NCI-H526 treated with DMSO at 0.1 percent for 48 hours (cell line): ENCODE measurements at regions not wholly inside any gene's neighbourhood (a gene's known extent, or its start where the extent isn't known, plus 50 kb on each side); places are given as distances from the start of the nearest gene placed in this dataset.
"Not testable (repeated sequence)": the region's sequence is repeated elsewhere in the genome, so short reads cannot be mapped to it uniquely, and the experiment has no call there.

Experiments used
- DNase-seq: peaks from one replicate; lab custom pipeline; 2025; lab: John Stamatoyannopoulos, UW

DNA sequence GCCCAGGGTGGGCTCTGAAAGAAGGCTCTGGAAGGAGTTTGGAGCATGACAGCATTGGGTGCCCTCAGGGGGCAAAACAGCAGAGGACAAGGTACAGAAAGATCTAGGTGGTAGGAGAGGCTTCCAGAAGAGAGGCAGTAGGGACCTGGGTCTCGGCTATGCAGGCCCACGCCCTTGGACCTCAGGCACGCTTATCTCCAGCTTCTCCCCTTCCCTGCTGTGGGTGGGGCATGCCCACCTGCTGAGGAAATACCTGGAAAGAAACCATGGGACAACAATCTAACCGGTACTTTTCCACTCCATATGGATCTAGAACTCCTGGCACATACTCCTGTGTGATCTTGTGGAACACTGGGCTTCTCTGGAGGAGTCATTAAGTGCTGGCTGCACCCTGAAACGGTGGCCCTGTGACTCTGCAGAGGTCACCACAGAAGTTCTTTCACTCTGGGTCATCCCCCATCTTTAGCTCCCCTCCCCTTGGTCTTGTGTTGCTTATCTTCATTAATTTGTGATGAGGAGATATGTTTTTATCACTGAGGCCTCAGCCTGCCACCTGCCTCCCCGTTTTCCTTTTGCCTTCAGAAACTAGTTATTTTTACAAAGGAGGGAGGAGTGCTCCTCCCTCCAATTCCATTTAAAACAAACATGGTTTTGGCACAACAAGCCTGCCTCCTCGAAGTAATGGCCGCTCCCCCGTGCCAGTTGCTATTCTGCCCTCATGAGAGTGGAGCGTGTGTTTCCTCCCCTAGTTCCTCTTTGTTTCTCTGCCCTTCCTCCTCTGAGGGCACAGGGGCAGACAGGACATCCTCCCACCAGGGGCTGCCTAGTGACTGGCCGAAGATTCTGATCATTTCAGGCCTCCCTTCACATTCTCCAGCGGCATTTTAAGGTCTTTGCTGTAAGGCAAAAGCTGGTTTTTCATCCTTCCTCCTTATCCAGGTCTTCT lies 78.0 kb upstream of the ATP5PO start:
- no peak for DNase-seq

DNA sequence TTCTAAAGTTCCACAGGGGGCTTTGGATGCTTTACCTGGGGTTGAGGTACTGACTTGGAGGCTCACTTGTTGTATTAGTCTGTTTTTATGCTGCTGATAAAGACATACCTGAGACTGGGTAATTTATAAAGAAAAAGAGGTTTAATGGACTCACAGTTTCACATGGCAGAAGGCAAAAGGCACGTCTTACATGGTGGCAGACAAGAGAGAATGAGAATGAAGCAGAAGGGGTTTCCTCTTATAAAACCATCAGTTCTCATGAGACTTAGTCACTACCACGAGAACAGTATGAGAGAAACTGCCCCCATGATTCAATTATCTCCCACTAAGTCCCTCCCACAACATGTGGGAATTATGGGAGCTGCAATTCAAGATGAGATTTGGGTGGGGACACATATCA lies 76.8 kb upstream of the ATP5PO start:
- DNase-seq, result not testable (repeated sequence)

- no peak for DNase-seq
Observed at GRCh38 chr21:33991133-33991532, 75.5 kb upstream of the ATP5PO start.

DNA sequence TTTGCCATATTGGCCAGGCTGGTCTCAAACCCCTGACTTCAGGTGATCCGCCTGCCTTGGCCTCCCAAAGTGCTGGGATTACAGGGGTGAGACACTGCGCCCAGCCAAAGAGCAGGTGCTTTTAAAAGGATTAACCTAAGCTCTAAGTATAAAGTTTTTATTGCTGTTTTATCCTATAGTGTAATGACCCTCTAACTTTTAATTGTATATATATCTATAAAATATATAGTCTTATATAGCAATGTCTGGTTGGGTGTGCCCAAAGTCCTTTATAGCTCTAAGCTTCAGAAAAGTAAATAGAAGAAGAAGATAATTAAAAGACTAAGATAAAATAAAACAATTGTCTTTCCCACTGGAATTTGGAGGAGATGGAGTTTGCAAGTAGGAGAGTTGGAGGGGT lies 73.8 kb upstream of the ATP5PO start:
- DNase-seq, result no peak

GRCh38 chr21:33988237-33989017 lies 72.8 kb upstream of the ATP5PO start:
- DNase-seq, result no peak

GRCh38 chr21:33987461-33987860 lies 71.9 kb upstream of the ATP5PO start:
- no peak for DNase-seq

DNA sequence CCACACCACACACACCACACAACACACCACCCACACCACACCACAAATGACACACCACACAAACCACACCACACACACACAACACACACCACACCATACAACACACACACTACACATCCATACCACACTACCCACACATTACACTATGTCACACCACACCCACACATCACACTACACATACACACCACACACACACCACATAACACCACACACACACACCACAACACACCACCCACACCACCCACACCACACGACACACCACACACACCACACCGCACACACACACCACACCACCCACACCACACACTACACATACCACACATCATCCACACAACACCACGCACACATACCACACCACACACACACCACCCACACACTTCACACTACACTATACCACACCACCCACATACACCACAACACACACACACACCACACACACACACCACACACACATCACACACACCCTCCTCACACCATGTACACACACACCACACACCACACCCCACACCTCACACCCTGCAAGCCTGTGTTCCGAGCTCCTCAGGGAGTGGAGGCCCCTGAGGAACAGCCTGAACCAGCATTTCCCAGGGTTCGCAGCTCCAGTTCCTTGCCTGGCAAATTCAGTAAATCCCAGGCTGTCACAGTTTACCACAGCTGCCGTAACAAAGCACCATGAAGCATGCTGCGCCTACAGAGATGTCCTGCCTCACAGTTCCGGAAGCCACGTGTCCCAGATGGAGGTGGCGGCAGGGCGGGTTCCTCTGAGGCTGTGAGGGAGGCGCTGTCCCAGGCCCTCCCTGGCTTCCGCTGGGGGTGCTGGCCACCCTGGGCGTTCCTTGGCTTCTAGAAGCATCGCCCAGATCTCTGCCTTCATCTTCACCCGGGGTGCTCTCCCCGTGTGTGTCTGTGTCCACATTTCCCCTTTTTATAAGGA lies 69.8 kb upstream of the ATP5PO start:
- DNase-seq, result no peak

- DNase-seq, result no peak
Observed at GRCh38 chr21:33984021-33984481, 68.4 kb upstream of the ATP5PO start.

- no peak for DNase-seq
Observed at GRCh38 chr21:33981391-33982101, 65.9 kb upstream of the ATP5PO start.

DNA sequence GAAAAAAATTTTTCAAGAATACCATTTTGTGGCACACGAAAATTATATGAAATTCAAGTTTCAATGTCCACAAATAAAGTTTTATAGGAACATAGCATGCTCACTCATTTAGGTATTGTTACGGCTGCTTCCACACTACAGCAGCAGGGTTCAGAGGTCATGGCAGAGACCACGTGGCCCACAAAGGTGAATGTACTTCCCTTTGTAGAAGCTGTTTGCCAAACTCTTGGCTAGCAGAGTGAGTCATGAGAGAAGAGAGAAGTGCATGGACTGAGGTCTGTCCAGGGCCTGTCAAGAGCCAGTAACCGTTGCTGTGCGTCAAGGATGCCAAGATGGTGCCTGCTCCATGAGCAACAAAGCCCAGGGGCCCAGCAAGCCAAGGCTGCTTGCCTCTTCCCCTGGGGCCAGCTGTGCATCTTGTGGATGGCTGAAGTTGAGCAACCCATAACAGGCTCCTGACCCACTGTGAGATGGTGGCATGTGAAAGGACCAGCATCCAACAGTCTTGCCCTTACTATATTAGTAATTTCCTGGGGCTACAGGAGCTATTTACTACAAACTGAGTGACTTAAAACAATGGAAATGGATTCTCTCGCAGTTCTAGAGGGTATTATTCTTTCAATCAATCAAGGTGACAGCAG lies 64.8 kb upstream of the ATP5PO start:
- DNase-seq, result no peak

GRCh38 chr21:33978585-33978984 lies 63.0 kb upstream of the ATP5PO start:
- no peak for DNase-seq

GRCh38 chr21:33977721-33978369 lies 62.2 kb upstream of the ATP5PO start:
- DNase-seq, result no peak

DNA sequence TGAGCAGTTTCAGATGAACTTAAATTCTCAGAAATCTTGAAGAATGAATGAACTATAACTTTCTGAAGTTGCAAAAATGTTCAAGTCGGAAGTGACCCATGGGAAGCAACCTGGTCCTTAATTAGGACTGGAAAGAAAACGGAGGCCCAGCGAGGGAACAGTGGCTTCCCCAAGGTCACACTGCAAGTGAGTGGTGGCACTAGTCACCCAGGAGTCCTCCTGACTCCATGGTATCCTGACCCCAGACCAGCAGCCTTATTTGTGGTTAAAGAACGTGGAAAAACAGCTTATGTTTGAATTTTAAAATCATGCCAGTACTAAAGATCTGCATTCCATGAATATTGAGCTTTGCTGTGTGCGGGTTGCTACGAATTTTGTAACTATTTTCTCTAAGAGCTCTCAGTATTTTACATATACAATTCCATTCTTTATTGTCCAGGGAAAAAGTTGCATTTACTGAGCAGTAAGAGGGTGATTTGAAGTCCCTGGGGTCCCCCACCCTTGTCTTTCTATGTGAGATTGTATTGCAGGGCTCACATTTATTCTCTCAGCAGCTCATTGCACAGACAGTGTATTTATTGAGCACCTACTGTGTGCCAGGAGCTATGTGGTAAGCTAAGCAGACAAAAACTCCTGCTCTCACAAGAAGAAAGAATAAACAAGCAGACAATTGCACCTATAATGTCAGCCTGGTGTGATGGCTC lies 61.6 kb upstream of the ATP5PO start:
- DNase-seq, result no peak

GRCh38 chr21:33976082-33977016 lies 60.7 kb upstream of the ATP5PO start:
- DNase-seq, result no peak

- no peak for DNase-seq
Observed at GRCh38 chr21:33975548-33976081, 60.0 kb upstream of the ATP5PO start.

- no peak for DNase-seq
Observed at GRCh38 chr21:33974513-33975468, 59.2 kb upstream of the ATP5PO start.

GRCh38 chr21:33973268-33973667 lies 57.7 kb upstream of the ATP5PO start:
- DNase-seq, result no peak
